H54 (cell line): ENCODE measurements at regions not wholly inside any gene's neighbourhood (a gene's known extent, or its start where the extent isn't known, plus 50 kb on each side); places are given as distances from the start of the nearest gene placed in this dataset.

Experiments
- DNase-seq: peaks from one replicate; pipeline ENCODE4 v3.0.0; 2011; ENCODE audit warnings: low spot score, mixed read lengths; ENCODE audit not compliant: insufficient read length
- FAIRE-seq: peaks from 3 replicates; lab custom pipeline; 2011; peaks lifted over from hg19 to GRCh38; lab: Jason Lieb, UNC
- POLR2A ChIP-seq: IDR thresholded peaks from 2 replicates; pipeline ENCODE4 v1.6.1; 2011; ENCODE audit warnings: low read depth, mild to moderate bottlenecking, low read length

GRCh38 chr15:61721418-61721817, 338.8 kb downstream of the VPS13C start:
- FAIRE-seq = no peak
- no peak for TF ChIP-seq POLR2A
- no peak for DNase-seq

- no peak for FAIRE-seq
- no peak for TF ChIP-seq POLR2A
- DNase-seq = no peak
Observed at GRCh38 chr15:61720197-61720704, 340.0 kb downstream of the VPS13C start.

GRCh38 chr15:61715082-61715481, 345.2 kb downstream of the VPS13C start:
- DNase-seq = no peak
- FAIRE-seq = no peak
- TF ChIP-seq POLR2A = no peak

- DNase-seq (no peak), FAIRE-seq (no peak)
- TF ChIP-seq POLR2A = no peak
Observed at GRCh38 chr15:61712129-61712759, 348.0 kb downstream of the VPS13C start.

GRCh38 chr15:61702224-61703020, 357.8 kb downstream of the VPS13C start:
- no peak for FAIRE-seq

GRCh38 chr15:61701455-61701854, 358.8 kb downstream of the VPS13C start:
- no peak for DNase-seq
- no peak for TF ChIP-seq POLR2A
- no peak for FAIRE-seq

More at GRCh38 chr15:61702224-61703020, 357.8 kb downstream of the VPS13C start:
- DNase-seq = no peak
- TF ChIP-seq POLR2A = no peak

- no peak for TF ChIP-seq POLR2A
- FAIRE-seq (no peak), DNase-seq (no peak)
Observed at GRCh38 chr15:61700803-61701202, 359.4 kb downstream of the VPS13C start.

- TF ChIP-seq POLR2A = no peak
Observed at GRCh38 chr15:61697796-61698195, 362.5 kb downstream of the VPS13C start.

GRCh38 chr15:61689067-61689466, 371.2 kb downstream of the VPS13C start:
- no peak for TF ChIP-seq POLR2A
- no peak for DNase-seq
- FAIRE-seq = no peak

More at GRCh38 chr15:61697796-61698195, 362.5 kb downstream of the VPS13C start:
- DNase-seq (no peak), FAIRE-seq (no peak)

GRCh38 chr15:61687651-61688050, 372.6 kb downstream of the VPS13C start:
- no peak for FAIRE-seq
- no peak for DNase-seq
- TF ChIP-seq POLR2A = no peak

- no peak for TF ChIP-seq POLR2A
- FAIRE-seq (no peak), DNase-seq (no peak)
Observed at GRCh38 chr15:61687124-61687523, 373.1 kb downstream of the VPS13C start.

- TF ChIP-seq POLR2A = no peak
- FAIRE-seq = no peak
Observed at GRCh38 chr15:61685971-61686370, 374.3 kb downstream of the VPS13C start.

GRCh38 chr15:61685534-61685933, 374.7 kb downstream of the VPS13C start:
- FAIRE-seq = no peak
- no peak for DNase-seq
- TF ChIP-seq POLR2A = no peak

More at GRCh38 chr15:61685971-61686370, 374.3 kb downstream of the VPS13C start:
- DNase-seq = no peak

GRCh38 chr15:61684749-61685467, 375.3 kb downstream of the VPS13C start:
- DNase-seq = no peak
- FAIRE-seq = no peak
- no peak for TF ChIP-seq POLR2A
